Right renal pelvis (tissue), 4 donors: ENCODE measurements at regions not wholly inside any gene's neighbourhood (a gene's known extent, or its start where the extent isn't known, plus 50 kb on each side); places are given as distances from the start of the nearest gene placed in this dataset.

Experiments
- DNase-seq, 4 donors: peaks; one replicate each; pipeline ENCODE4 v3.0.0-alpha.2; 2013; ENCODE audit warnings: low read depth in 4 of 4, low spot score in 3 of 4, missing footprints in 1 of 4

- no peak for DNase-seq
Observed at GRCh38 chr3:59270209-59270608, 220.4 kb upstream of the CFAP20DC start.

GRCh38 chr3:59268170-59268569, 218.3 kb upstream of the CFAP20DC start:
- no peak for DNase-seq

GRCh38 chr3:59267021-59267420, 217.2 kb upstream of the CFAP20DC start:
- DNase-seq, result no peak

- DNase-seq, result no peak
Observed at GRCh38 chr3:59266551-59266950, 216.7 kb upstream of the CFAP20DC start.

DNA sequence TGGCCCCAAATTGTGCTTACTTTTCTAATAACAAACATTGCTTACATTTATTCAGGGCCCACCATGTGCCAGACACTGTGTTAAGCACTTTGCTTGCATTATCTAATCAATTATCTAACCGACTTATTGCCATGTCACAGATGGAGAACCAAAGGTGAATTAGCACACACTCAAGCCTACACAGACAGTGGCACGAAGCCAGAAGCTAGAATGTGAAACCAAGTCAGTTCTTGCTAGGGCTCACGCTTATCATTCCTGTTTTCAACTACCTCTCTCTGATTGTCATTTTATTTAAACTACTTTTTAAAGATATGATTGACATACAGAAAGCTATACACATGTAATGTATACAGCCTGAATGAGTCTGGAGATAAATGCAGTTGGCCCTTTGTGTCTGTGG, 215.7 kb upstream of the CFAP20DC start:
- no peak for DNase-seq

DNA sequence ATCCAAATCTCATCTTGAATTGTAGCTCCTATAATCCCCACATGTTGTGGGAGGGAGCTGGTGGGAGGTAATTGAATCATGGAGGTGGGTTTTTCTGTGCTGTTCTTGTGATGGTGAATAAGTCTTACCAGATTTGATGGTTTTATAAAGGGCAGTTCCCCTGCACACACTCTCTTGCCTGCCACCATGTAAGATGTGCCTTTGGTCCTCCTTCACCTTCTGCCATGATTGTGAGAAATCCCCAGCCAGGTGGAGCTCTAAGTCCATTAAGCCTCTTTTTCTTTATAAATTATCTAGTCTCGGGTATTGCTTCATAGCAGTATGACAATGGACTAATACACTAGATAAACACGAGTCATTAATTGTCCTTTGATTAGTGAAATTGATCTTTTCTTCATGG, 214.5 kb upstream of the CFAP20DC start:
- no peak for DNase-seq

GRCh38 chr3:59263152-59263551, 213.3 kb upstream of the CFAP20DC start:
- no peak for DNase-seq

- DNase-seq, result no peak
Observed at GRCh38 chr3:59262076-59262498, 212.3 kb upstream of the CFAP20DC start.

DNA sequence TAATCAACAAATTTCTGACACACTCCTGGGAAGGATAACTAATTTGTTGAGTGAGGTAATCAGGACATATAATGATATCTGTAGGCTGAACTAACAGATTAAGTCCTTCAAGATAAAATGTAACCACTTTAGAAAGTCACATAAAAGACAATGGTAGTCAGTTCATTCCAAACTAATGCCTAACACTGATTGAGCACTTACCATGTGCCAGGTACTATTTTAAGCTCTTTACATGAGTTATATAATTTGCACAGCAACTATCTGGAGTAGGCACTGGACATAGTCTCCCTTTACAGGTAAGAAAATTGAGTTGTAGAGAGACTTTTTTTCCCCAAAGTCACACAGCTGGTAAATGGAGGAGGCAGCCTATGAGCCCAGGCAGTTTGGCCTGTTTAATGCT, 211.2 kb upstream of the CFAP20DC start:
- DNase-seq, result no peak

- no peak for DNase-seq
Observed at GRCh38 chr3:59258550-59259260, 208.9 kb upstream of the CFAP20DC start.

DNA sequence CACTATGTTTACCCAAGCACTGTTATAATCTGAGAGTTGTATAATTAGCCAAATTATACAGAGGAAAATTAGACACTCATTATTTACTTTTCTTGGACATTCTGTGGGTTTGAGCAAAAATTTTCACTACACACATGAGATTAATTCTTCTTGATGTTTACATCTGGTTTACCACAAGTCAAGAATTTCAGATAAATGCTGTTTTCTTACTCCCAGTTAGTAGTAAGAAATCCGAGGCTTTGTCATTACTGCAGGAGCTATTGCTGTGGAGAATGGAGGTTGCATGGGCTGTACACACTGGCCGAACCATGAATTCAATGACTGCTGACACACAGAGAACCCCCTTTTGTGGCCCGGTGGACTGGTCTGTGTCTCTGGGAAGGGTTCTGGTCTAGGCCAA, 207.7 kb upstream of the CFAP20DC start:
- no peak for DNase-seq

GRCh38 chr3:59256230-59256629, 206.4 kb upstream of the CFAP20DC start:
- DNase-seq, result no peak

- DNase-seq, result no peak
Observed at GRCh38 chr3:59254976-59255375, 205.2 kb upstream of the CFAP20DC start.

- no peak for DNase-seq
Observed at GRCh38 chr3:59254433-59254832, 204.6 kb upstream of the CFAP20DC start.

GRCh38 chr3:59253523-59253922, 203.7 kb upstream of the CFAP20DC start:
- DNase-seq, result no peak

GRCh38 chr3:59251869-59252268, 202.0 kb upstream of the CFAP20DC start:
- DNase-seq, result no peak

DNA sequence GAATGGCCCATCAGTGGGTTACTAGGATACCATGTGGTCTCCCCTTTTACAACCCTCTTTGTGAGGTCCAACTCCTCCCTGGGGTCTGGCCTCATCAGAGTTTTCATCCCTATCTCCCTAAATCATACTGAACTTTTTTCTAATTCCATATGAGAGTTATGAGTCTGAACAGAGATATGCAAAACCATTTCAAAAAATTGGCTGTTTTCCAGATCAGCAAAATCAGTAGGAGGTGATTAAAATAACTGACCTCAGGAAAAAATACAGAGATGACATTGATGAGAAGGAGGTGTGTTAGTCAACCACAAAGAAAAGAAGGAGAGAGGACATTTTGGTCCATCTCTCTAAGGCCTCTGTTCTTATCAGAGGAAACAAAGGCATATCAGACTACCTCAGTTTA, 200.8 kb upstream of the CFAP20DC start:
- DNase-seq, result no peak

DNA sequence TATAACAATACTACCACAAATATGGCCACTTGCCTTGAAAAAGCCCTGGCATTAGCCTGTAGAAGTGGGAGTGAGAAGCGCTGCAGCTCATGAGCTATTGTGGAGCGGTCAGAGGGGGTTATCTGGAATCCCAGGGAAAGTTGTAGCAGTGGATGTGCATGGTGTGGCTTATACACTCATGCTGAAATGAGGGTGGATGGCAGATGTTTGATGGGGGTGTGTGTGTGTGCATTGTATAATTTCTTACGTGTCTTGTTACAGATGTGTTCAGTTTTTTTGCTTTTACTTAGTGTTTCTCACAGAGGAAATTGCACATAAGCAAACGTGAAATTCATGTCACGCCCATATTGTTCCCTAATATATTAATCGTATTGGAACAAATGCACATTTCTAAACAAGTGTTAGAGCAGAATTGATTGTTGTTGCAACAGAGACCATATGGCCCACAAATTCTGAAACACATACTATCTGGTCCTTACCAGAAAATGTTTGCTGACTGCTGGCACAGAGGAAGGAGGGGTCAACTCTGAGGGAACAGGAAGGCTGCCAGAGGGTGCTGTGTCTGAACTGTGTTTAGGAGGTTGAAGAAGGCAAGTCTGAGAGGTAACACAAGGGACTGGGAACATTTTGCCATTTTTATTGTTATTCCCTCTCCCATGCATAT, 200.0 kb upstream of the CFAP20DC start:
- no peak for DNase-seq

DNA sequence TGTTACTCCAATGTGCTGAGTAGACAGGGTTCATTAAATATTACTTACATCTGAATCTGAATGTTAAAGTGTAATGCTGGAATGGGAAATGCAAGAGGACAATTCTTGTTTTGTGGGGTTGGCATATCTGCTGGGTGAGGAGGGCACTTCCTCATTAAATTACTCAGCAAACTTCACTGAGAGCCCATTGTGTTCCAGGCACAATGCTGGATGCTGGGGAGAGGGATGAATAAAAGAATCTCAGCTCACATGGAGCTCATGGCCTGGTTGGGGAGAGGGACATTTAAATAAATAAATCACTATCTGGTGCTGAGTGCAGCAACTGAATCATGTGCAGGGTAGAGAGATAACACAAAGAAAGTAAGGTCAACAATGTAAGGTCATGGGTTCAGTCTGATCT, 199.2 kb upstream of the CFAP20DC start:
- DNase-seq, result no peak

DNA sequence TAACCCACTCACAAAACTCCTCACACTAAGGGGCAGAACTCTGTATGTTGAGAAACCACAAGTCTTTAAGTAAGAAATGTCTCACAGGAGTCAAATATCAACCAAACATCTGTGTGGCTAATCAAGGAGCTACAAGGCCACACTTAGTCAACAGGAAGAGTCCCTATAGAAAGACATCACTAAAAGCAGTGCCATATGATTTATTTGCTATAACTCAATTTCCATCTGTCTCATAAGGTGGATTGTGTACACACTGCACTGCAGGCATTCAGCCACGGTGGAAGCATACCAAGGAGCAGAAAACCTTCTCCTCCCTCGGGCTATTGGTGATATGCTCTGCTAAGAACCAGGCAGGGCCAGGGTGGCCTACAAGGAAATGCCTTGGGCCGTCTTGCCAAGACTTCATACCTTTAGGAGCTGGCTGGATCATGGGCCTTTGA, 197.6 kb upstream of the CFAP20DC start:
- no peak for DNase-seq

DNA sequence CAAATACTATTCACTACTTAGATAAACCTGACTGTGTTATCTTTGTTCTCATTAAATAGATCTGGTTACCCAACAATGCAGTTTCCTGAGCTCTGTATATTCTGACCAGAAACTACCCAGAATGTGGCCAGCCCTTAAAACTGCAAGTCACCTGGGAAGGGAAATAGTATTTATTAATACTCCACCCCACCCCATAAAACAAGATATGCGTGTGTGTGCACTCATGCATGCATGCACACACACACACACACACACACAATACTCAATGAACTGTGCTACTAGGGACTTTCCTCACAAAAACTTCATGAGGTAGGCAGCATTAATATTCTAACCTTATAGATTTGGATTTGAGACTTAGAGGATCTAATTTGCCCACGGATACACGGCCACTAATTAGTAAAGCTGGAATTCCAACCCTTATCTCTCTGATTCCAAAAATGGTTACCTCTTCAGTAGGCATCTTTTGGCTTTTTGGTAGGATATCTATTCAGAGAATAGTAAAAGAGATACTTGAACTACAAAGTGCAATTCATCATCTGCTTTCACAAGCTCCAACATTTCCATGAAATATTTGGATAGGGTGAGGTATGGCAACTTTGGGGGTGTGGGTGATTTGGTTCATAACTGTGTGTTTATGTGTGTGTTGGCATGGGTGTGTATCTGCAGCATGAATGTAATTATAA, 197.0 kb upstream of the CFAP20DC start:
- DNase-seq, result no peak
